Prostate gland (tissue), 2 donors: ENCODE measurements at regions not wholly inside any gene's neighbourhood (a gene's known extent, or its start where the extent isn't known, plus 50 kb on each side); places are given as distances from the start of the nearest gene placed in this dataset.

Experiments used
- POLR2A ChIP-seq: fragments of 450-650 bp; IDR thresholded peaks from one replicate; pipeline ENCODE4 v1.6.1; 2016; ENCODE audit warnings: antibody characterized with exemption, mild to moderate bottlenecking
- POLR2AphosphoS5 ChIP-seq: sonication (generic); formaldehyde crosslinking; IDR thresholded peaks from one replicate; pipeline ENCODE4 v1.6.1; 2017; ENCODE audit warnings: antibody characterized with exemption
- TF ChIP-seq, protein P1 (sequence below), 4 experiments: fragments of 200-600 bp in 2 of 4; fragments of 450-650 bp in 2 of 4; sonication (generic) in 2 of 4; IDR thresholded peaks; 1 replicate in 3 of 4; 2 replicates in 1 of 4; pipeline ENCODE4 v1.5.1; 2016 to 2019; ENCODE audit warnings: antibody characterized with exemption in 4 of 4, mild to moderate bottlenecking in 2 of 4, moderate library complexity in 2 of 4

DNA sequence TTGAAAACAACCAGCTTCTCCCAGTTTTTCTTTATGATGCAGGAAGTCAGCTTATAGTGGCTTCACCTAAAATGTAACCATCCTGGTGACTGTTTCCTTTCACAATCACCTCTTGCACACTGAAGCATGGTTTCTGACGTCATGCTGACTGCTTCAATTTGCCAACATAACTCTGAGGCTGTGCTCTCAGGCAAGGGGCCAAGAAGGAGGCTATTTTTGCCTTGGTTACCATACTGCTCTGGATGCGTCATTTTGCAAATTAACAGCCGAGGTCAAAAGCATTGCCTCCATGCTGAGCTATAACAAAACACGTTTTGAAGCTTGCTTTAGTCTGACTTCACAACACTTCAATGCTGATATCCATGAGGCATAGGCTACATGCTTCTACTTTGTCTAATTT lies 397.8 kb downstream of the METTL4 start:
- TF ChIP-seq POLR2AphosphoS5 (no peak), POLR2A (no peak)
- TF ChIP-seq, protein P1, sequence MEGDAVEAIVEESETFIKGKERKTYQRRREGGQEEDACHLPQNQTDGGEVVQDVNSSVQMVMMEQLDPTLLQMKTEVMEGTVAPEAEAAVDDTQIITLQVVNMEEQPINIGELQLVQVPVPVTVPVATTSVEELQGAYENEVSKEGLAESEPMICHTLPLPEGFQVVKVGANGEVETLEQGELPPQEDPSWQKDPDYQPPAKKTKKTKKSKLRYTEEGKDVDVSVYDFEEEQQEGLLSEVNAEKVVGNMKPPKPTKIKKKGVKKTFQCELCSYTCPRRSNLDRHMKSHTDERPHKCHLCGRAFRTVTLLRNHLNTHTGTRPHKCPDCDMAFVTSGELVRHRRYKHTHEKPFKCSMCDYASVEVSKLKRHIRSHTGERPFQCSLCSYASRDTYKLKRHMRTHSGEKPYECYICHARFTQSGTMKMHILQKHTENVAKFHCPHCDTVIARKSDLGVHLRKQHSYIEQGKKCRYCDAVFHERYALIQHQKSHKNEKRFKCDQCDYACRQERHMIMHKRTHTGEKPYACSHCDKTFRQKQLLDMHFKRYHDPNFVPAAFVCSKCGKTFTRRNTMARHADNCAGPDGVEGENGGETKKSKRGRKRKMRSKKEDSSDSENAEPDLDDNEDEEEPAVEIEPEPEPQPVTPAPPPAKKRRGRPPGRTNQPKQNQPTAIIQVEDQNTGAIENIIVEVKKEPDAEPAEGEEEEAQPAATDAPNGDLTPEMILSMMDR (IDR thresholded peaks at IDR 0.05), result no peak
